B cell (primary cell): ENCODE measurements at regions not wholly inside any gene's neighbourhood (a gene's known extent, or its start where the extent isn't known, plus 50 kb on each side); places are given as distances from the start of the nearest gene placed in this dataset.

ENCODE experiments used
- ATAC-seq: fragments of 200-7000 bp; cut with Tn5 transposase; one replicate; pipeline ENCODE4 v1.10.0; 2021; ENCODE audit warnings: low read depth, mild to moderate bottlenecking, moderate number of reproducible peaks, moderate library complexity
- CTCF ChIA-PET: fragments of 350-600 bp; sonication (Branson Sonifier 250); formaldehyde crosslinking; loops from one replicate; lab custom pipeline; 2021; ENCODE audit warnings: antibody characterized with exemption, inconsistent platforms; lab: Charles Lee
- POLR2A ChIA-PET: fragments of 350-600 bp; sonication (Branson Sonifier 250); formaldehyde crosslinking; loops from one replicate; lab custom pipeline; 2021; ENCODE audit warnings: antibody characterized with exemption; lab: Charles Lee
- DNase-seq: peaks from one replicate; pipeline ENCODE4 v3.0.0; 2013
- H2AFZ ChIP-seq: 2 replicates; pipeline ENCODE4 v1.6.1; 2012; ENCODE audit warnings: mild to moderate bottlenecking, low read depth, low read length; ENCODE audit not compliant: insufficient read depth, poor library complexity, severe bottlenecking
- H3K27ac ChIP-seq, 2 donors: 1 replicate in 1 of 2; 2 replicates in 1 of 2; pipeline ENCODE4 v1.5.1; 2012 to 2013; ENCODE audit warnings: low read length in 2 of 2, mild to moderate bottlenecking in 2 of 2, moderate library complexity in 1 of 2
- H3K27me3 ChIP-seq, 4 experiments: fragments of 200-600 bp in 1 of 4; sonication (generic) in 1 of 4; replicated peaks in 1 of 4; 1 replicate in 2 of 4; 2 replicates in 2 of 4; pipeline versions ENCODE4 v1.6.1 to v1.7.0; 2013 to 2016; ENCODE audit warnings: low read length in 3 of 4, mild to moderate bottlenecking in 2 of 4, mixed read lengths in 1 of 4, moderate library complexity in 1 of 4; ENCODE audit not compliant: insufficient read depth in 4 of 4, control insufficient read depth in 3 of 4; ENCODE audit errors: control extremely low read depth in 1 of 4
- H3K36me3 ChIP-seq, 2 experiments: replicated peaks in 1 of 2; 1 replicate in 1 of 2; 2 replicates in 1 of 2; pipeline versions ENCODE4 v1.6.1 to v1.7.1; 2013; ENCODE audit warnings: low read length in 1 of 2; ENCODE audit not compliant: insufficient read depth in 2 of 2, control insufficient read depth in 1 of 2; ENCODE audit errors: control extremely low read depth in 1 of 2, extremely low read depth in 1 of 2
- H3K4me1 ChIP-seq, 2 donors: fragments of 200-600 bp in 1 of 2; sonication (generic) in 1 of 2; 1 replicate in 1 of 2; 2 replicates in 1 of 2; pipeline versions ENCODE4 v1.5.1 to v1.6.1; 2013 to 2017; ENCODE audit warnings: low read length in 2 of 2; ENCODE audit not compliant: control insufficient read depth in 2 of 2, insufficient read depth in 2 of 2
- H3K4me2 ChIP-seq: replicated peaks from 2 replicates; pipeline ENCODE3; 2012; ENCODE audit warnings: mild to moderate bottlenecking, low read depth, low read length; ENCODE audit not compliant: poor library complexity, severe bottlenecking
- H3K4me3 ChIP-seq, 5 experiments: fragments of 200-600 bp in 1 of 5; sonication (generic) in 1 of 5; 1 replicate in 3 of 5; 2 replicates in 2 of 5; pipeline versions ENCODE4 v1.5.1 to v1.7.0; 2011 to 2016; ENCODE audit warnings: low read length in 4 of 5, mild to moderate bottlenecking in 4 of 5, low read depth in 2 of 5, control low read depth in 1 of 5, moderate library complexity in 1 of 5; ENCODE audit not compliant: insufficient read depth in 1 of 5; ENCODE audit errors: control extremely low read depth in 1 of 5, extremely low read depth in 1 of 5
- H3K79me2 ChIP-seq: fragments of 200-600 bp; sonication (generic); one replicate; pipeline ENCODE4 v1.6.0; 2016; ENCODE audit warnings: low read length; ENCODE audit not compliant: control insufficient read depth, insufficient read depth
- H3K9ac ChIP-seq: fragments of 200-600 bp; sonication (generic); 2 replicates; pipeline ENCODE4 v1.6.1; 2017; ENCODE audit warnings: mild to moderate bottlenecking, low read length, moderate library complexity
- H3K9me3 ChIP-seq, 3 donors: one replicate each; pipeline versions ENCODE4 v1.6.1 to v1.7.1; 2013; ENCODE audit warnings: low read length in 2 of 3; ENCODE audit not compliant: control insufficient read depth in 2 of 3, insufficient read depth in 1 of 3; ENCODE audit errors: control extremely low read depth in 1 of 3
- H4K20me1 ChIP-seq: 2 replicates; pipeline ENCODE4 v1.6.0; 2012; ENCODE audit warnings: mild to moderate bottlenecking, low read length; ENCODE audit not compliant: insufficient read depth, control insufficient read depth, poor library complexity, severe bottlenecking
- H3K27ac Mint-ChIP-seq: one replicate; pipeline ENCODE4 v1.8.0; 2021; ENCODE audit warnings: mixed read lengths
- H3K27me3 Mint-ChIP-seq: one replicate; pipeline ENCODE4 v1.8.0; 2021; ENCODE audit warnings: mixed read lengths
- H3K4me1 Mint-ChIP-seq: one replicate; pipeline ENCODE4 v1.8.0; 2021; ENCODE audit warnings: mixed read lengths
- H3K4me3 Mint-ChIP-seq: one replicate; pipeline ENCODE4 v1.8.0; 2021; ENCODE audit warnings: mixed read lengths
- H3K9me3 Mint-ChIP-seq: one replicate; pipeline ENCODE4 v1.8.0; 2022; ENCODE audit warnings: mixed read lengths; ENCODE audit not compliant: insufficient read depth
- CTCF ChIP-seq: fragments of 200-600 bp; IDR thresholded peaks from one replicate; pipeline ENCODE4 v1.8.0; 2022; ENCODE audit warnings: antibody characterized with exemption, mild to moderate bottlenecking
- EZH2 ChIP-seq: IDR thresholded peaks from 2 replicates; pipeline ENCODE4 v1.6.1; 2012; ENCODE audit warnings: borderline replicate concordance, low read depth, mild to moderate bottlenecking, moderate library complexity, low read length; ENCODE audit not compliant: insufficient read depth, poor library complexity, severe bottlenecking
- WGBS: methylation state at CpG from one replicate; pipeline ENCODE4 v1.1.5; 2013; ENCODE audit warnings: missing lambda C conversion rate; ENCODE audit not compliant: insufficient coverage; 5-methylcytosine and 5-hydroxymethylcytosine counted together
- intact Hi-C: fragments of 100-400 bp; cut with micrococcal nuclease; formaldehyde crosslinking; loops from one replicate; pipeline ENCODE4 v1.10.0; 2022

GRCh38 chr20:6664574-6664973 is 102.9 kb upstream of the BMP2 start:
- no peaks in the 10 kb centered on the region for H3K79me2 ChIP-seq
- H3K4me3 Mint-ChIP-seq: no peak overlapping the region
- no peak overlapping the region for H3K4me2 ChIP-seq
- no peak overlapping the region for H3K9ac ChIP-seq
- CTCF ChIA-PET: no interaction called here
- H4K20me1 ChIP-seq: no peaks in the 10 kb centered on the region
- H3K27ac ChIP-seq: no peak overlapping the region
- H3K4me3 ChIP-seq: no peak overlapping the region
- no peaks in the 10 kb centered on the region for H3K4me1 Mint-ChIP-seq
- no peaks in the 10 kb centered on the region for H3K9me3 Mint-ChIP-seq
- DNase-seq (no peak), ATAC-seq (no peak)
- H3K36me3 ChIP-seq: no peaks in the 10 kb centered on the region
- no peaks in the 10 kb centered on the region for H3K9me3 ChIP-seq
- H3K27me3 Mint-ChIP-seq: no peaks in the 10 kb centered on the region
- no peaks in the 10 kb centered on the region for H3K4me1 ChIP-seq
- intact Hi-C loops: no loop called here
- TF ChIP-seq CTCF (no peak), EZH2 (no peak)
- H3K27me3 ChIP-seq: no peaks in the 10 kb centered on the region
- POLR2A ChIA-PET: no interaction called here
- 91% methylated on average over 1 of the region's 1 CpG for WGBS
- H2AFZ ChIP-seq: no peak overlapping the region
- no peak overlapping the region for H3K27ac Mint-ChIP-seq

GRCh38 chr20:6663751-6664388 is 103.6 kb upstream of the BMP2 start:
- Histone ChIP-seq H3K36me3 (no peaks in the 10 kb centered on the region), H3K27me3 (no peaks in the 10 kb centered on the region), H4K20me1 (no peaks in the 10 kb centered on the region), H3K79me2 (no peaks in the 10 kb centered on the region), H3K27ac (no peak overlapping the region), H3K9me3 (no peaks in the 10 kb centered on the region), H3K4me2 (no peak overlapping the region), H3K9ac (no peak overlapping the region), H3K4me1 (no peaks in the 10 kb centered on the region), H3K4me3 (no peak overlapping the region), H2AFZ (no peak overlapping the region)
- intact Hi-C loops: no loop called here
- no peak for ATAC-seq
- Mint-ChIP-seq H3K4me3 (no peak overlapping the region), H3K27me3 (no peaks in the 10 kb centered on the region), H3K9me3 (no peaks in the 10 kb centered on the region), H3K4me1 (no peaks in the 10 kb centered on the region), H3K27ac (no peak overlapping the region)
- ChIA-PET POLR2A (no interaction called here), CTCF (no interaction called here)
- 100% methylated on average over 6 of the region's 6 CpGs for WGBS
- no peak for DNase-seq
- TF ChIP-seq EZH2 (no peak), CTCF (no peak)
